ENCODE measurements at regions not wholly inside any gene's neighbourhood (a gene's known extent, or its start where the extent isn't known, plus 50 kb on each side); places are given as distances from the start of the nearest gene placed in this dataset.

DNA sequence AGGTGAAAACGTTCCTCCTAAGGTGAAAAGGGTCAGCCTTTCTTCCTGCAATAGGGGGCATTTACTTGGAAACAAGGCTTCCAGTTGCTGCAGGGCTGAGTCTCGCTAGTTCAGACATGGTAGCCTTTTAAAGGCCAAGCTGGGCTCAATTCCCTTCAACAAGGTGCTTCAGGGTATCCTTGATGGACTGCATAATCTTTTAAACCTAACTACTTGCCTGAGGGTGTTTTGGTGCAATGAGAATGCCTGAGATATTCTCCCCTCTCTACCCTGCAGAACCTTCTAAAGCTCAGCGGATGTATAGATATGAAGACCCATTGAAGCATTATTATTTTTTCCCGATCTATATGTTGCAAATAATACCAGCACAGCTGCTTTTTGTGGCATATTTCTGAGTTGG is 416.1 kb downstream of the QKI start:
- no peaks in the 10 kb centered on the region for H3K9me1 ChIP-seq (ENCODE audit: insufficient read depth, low read length)
- H4K8ac ChIP-seq (ENCODE audit: low read depth in 2 of 2, low read length in 2 of 2), result no peak overlapping the region
- no peak overlapping the region for H3K18ac ChIP-seq (ENCODE audit: low read depth, low read length)
- H4K20me1 ChIP-seq (ENCODE audit: insufficient read depth, low read length), result no peaks in the 10 kb centered on the region
- H3K27ac ChIP-seq (ENCODE audit: insufficient read depth, low read length), result no peak overlapping the region
- H3K4me3 ChIP-seq (ENCODE audit: insufficient read depth, low read depth, low read length), result no peak overlapping the region
- H2BK15ac ChIP-seq (ENCODE audit: low read depth, low read length), result no peak overlapping the region
- H3K79me1 ChIP-seq (ENCODE audit: low read depth in 1 of 2, low read length in 2 of 2), result no peaks in the 10 kb centered on the region
- intact Hi-C loops (cut with micrococcal nuclease) (no loop called here), dilution Hi-C loops (cut with HindIII; ENCODE audit: low sequenced_read_pairs, unreplicated experiment) (no loop called here), in situ Hi-C loops (cut with MboI; ENCODE audit: low sequenced_read_pairs) (no loop called here)
- no peak overlapping the region for H3K4ac ChIP-seq (ENCODE audit: low read depth, low read length)
- H4K91ac ChIP-seq (ENCODE audit: insufficient read depth, low read depth, low read length), result no peak overlapping the region
- H2AK5ac ChIP-seq (ENCODE audit: low read depth, low read length), result no peak overlapping the region
- CTCF ChIA-PET, result no interaction called here
- H3K4me1 ChIP-seq (ENCODE audit: control insufficient read depth, insufficient read depth, low read length), result no peaks in the 10 kb centered on the region
- H3K14ac ChIP-seq (replicated peaks; ENCODE audit: low read depth, low read length), result no peak overlapping the region
- no peak overlapping the region for H2AFZ ChIP-seq (replicated peaks; ENCODE audit: low read length, poor library complexity)
- H3K27me3 ChIP-seq (ENCODE audit: control insufficient read depth, insufficient read depth, low read length), result peaks cover 5% of the 10 kb centered on the region
- H3K36me3 ChIP-seq (ENCODE audit: control insufficient read depth, insufficient read depth, low read length), result no peaks in the 10 kb centered on the region
- no peak overlapping the region for H2BK120ac ChIP-seq (ENCODE audit: low read depth, low read length)
- POLR2A ChIA-PET (ENCODE audit: unreplicated experiment), result no interaction called here
- no peak overlapping the region for H4K5ac ChIP-seq (ENCODE audit: low read depth, low read length)
- BruUV-seq (replicated peaks), result no TSS peak
- no peak overlapping the region for H2AK9ac ChIP-seq (replicated peaks; ENCODE audit: low read depth, low read length, poor library complexity)
- no CpG with 5 or more reads among the region's 4 CpGs for WGBS, 2 experiments (ENCODE audit: extremely low coverage in 2 of 2, insufficient read length in 1 of 2)
- H2BK5ac ChIP-seq (ENCODE audit: low read depth, low read length, poor library complexity, severe bottlenecking), result no peak overlapping the region
- ATAC-seq (ENCODE audit: low read depth) (no peak), DNase-seq (no peak)
- no peak overlapping the region for H3K4me2 ChIP-seq (ENCODE audit: low read depth, low read length)
- H3K9me3 ChIP-seq (ENCODE audit: control insufficient read depth, insufficient read depth, low read length), result 0 out of 2 replicates have a peak, but pooled peaks cover 5% of the 10 kb centered on the region
- H2BK20ac ChIP-seq (ENCODE audit: low read depth, low read length), result no peak overlapping the region
- TF ChIP-seq, protein P1, sequence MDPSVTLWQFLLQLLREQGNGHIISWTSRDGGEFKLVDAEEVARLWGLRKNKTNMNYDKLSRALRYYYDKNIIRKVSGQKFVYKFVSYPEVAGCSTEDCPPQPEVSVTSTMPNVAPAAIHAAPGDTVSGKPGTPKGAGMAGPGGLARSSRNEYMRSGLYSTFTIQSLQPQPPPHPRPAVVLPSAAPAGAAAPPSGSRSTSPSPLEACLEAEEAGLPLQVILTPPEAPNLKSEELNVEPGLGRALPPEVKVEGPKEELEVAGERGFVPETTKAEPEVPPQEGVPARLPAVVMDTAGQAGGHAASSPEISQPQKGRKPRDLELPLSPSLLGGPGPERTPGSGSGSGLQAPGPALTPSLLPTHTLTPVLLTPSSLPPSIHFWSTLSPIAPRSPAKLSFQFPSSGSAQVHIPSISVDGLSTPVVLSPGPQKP (IDR thresholded peaks at IDR 0.05; ENCODE audit: borderline replicate concordance, low read depth, low read length), result no peak
- TF ChIP-seq, protein P2, sequence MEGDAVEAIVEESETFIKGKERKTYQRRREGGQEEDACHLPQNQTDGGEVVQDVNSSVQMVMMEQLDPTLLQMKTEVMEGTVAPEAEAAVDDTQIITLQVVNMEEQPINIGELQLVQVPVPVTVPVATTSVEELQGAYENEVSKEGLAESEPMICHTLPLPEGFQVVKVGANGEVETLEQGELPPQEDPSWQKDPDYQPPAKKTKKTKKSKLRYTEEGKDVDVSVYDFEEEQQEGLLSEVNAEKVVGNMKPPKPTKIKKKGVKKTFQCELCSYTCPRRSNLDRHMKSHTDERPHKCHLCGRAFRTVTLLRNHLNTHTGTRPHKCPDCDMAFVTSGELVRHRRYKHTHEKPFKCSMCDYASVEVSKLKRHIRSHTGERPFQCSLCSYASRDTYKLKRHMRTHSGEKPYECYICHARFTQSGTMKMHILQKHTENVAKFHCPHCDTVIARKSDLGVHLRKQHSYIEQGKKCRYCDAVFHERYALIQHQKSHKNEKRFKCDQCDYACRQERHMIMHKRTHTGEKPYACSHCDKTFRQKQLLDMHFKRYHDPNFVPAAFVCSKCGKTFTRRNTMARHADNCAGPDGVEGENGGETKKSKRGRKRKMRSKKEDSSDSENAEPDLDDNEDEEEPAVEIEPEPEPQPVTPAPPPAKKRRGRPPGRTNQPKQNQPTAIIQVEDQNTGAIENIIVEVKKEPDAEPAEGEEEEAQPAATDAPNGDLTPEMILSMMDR (conservative IDR thresholded peaks at IDR 0.05; ENCODE audit: low read depth, low read length), result no peak
- no peak for TF ChIP-seq CHD1 (IDR thresholded peaks at IDR 0.05; ENCODE audit: low read depth, low read length)
- no peak for TF ChIP-seq MXI1 (IDR thresholded peaks at IDR 0.05; ENCODE audit: borderline replicate concordance, low read depth, low read length)
- no peak for TF ChIP-seq RAD21 (IDR thresholded peaks at IDR 0.05; ENCODE audit: low read length)
- no peak for TF ChIP-seq BHLHE40 (IDR thresholded peaks at IDR 0.05; ENCODE audit: low read depth, low read length)
- no peak for TF ChIP-seq FOS (IDR thresholded peaks at IDR 0.05; ENCODE audit: low read depth, low read length)
- TF ChIP-seq, protein P3, sequence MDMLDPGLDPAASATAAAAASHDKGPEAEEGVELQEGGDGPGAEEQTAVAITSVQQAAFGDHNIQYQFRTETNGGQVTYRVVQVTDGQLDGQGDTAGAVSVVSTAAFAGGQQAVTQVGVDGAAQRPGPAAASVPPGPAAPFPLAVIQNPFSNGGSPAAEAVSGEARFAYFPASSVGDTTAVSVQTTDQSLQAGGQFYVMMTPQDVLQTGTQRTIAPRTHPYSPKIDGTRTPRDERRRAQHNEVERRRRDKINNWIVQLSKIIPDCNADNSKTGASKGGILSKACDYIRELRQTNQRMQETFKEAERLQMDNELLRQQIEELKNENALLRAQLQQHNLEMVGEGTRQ (IDR thresholded peaks at IDR 0.05; ENCODE audit: low read depth, low read length), result no peak
- no peak for TF ChIP-seq RFX5 (IDR thresholded peaks at IDR 0.05; ENCODE audit: low read depth, low read length)
- no peak for TF ChIP-seq POLR2A (IDR thresholded peaks at IDR 0.05; ENCODE audit: low read depth, low read length)
- TF ChIP-seq SMC3 (IDR thresholded peaks at IDR 0.05; ENCODE audit: low read depth, low read length), result no peak
- TF ChIP-seq NFE2L2 (IDR thresholded peaks at IDR 0.05; ENCODE audit: low read depth, low read length), result no peak
- no peak for TF ChIP-seq CEBPB (IDR thresholded peaks at IDR 0.05; ENCODE audit: low read depth, low read length)
- TF ChIP-seq MAZ (IDR thresholded peaks at IDR 0.05; ENCODE audit: borderline replicate concordance, low read depth, low read length), result no peak
- TF ChIP-seq RCOR1 (IDR thresholded peaks at IDR 0.05; ENCODE audit: insufficient replicate concordance, low read length), result no peak
- TF ChIP-seq MAFK (IDR thresholded peaks at IDR 0.05; ENCODE audit: low read depth, low read length), result no peak
- H3K9ac ChIP-seq (ENCODE audit: low read depth, low read length), result no peak overlapping the region
- H3K23ac ChIP-seq (ENCODE audit: low read depth, low read length), result no peak overlapping the region
- no peak overlapping the region for H3K56ac ChIP-seq (ENCODE audit: extremely low read depth, insufficient read depth, low read length)

Data from IMR-90 (cell line).